Esophagus squamous epithelium (tissue), 4 donors: ENCODE measurements at regions not wholly inside any gene's neighbourhood (a gene's known extent, or its start where the extent isn't known, plus 50 kb on each side); places are given as distances from the start of the nearest gene placed in this dataset.

Experiments
- POLR2A ChIP-seq, 4 donors: fragments of 450-650 bp; IDR thresholded peaks; one replicate each; pipeline ENCODE4 v1.6.1; 2017; ENCODE audit warnings: antibody characterized with exemption in 4 of 4, mild to moderate bottlenecking in 4 of 4, moderate library complexity in 3 of 4
- TF ChIP-seq, protein P1 (sequence below), 6 experiments: fragments of 450-650 bp in 4 of 6; fragments of 200-600 bp in 2 of 6; sonication (generic) in 2 of 6; IDR thresholded peaks; one replicate each; pipeline ENCODE4 v1.5.1; 2016 to 2019; ENCODE audit warnings: antibody characterized with exemption in 6 of 6, mild to moderate bottlenecking in 4 of 6, moderate library complexity in 4 of 6

DNA sequence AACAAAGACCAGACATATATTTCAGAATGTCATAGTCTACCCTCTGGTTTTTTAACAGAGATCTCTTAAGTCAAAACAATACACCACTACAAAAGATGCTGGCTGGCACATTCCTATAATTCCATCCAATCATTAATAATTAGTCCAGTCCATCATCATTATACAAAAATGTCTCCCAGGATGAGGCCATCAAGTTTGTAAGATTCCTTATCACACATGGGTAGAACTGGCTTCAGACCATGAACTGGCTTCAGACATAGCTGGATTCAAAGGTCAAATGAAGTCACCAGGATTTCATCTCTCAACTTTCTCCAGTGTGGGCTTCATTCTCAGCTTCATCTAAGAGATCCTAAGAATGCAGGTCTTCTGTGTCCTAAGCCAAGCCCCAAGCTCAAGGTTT, 147.1 kb downstream of the ENC1 start:
- TF ChIP-seq, protein P1, sequence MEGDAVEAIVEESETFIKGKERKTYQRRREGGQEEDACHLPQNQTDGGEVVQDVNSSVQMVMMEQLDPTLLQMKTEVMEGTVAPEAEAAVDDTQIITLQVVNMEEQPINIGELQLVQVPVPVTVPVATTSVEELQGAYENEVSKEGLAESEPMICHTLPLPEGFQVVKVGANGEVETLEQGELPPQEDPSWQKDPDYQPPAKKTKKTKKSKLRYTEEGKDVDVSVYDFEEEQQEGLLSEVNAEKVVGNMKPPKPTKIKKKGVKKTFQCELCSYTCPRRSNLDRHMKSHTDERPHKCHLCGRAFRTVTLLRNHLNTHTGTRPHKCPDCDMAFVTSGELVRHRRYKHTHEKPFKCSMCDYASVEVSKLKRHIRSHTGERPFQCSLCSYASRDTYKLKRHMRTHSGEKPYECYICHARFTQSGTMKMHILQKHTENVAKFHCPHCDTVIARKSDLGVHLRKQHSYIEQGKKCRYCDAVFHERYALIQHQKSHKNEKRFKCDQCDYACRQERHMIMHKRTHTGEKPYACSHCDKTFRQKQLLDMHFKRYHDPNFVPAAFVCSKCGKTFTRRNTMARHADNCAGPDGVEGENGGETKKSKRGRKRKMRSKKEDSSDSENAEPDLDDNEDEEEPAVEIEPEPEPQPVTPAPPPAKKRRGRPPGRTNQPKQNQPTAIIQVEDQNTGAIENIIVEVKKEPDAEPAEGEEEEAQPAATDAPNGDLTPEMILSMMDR (IDR thresholded peaks at IDR 0.05), result no peak
- TF ChIP-seq POLR2A (IDR thresholded peaks at IDR 0.05), result no peak
